Tongue (tissue), 1 donor: ENCODE measurements at regions not wholly inside any gene's neighbourhood (a gene's known extent, or its start where the extent isn't known, plus 50 kb on each side); places are given as distances from the start of the nearest gene placed in this dataset.
"Not testable (repeated sequence)": the region's sequence is repeated elsewhere in the genome, so short reads cannot be mapped to it uniquely, and the experiment has no call there.

Experiments
- DNase-seq: peaks from one replicate; pipeline ENCODE4 v3.0.0-alpha.2; 2015

DNA sequence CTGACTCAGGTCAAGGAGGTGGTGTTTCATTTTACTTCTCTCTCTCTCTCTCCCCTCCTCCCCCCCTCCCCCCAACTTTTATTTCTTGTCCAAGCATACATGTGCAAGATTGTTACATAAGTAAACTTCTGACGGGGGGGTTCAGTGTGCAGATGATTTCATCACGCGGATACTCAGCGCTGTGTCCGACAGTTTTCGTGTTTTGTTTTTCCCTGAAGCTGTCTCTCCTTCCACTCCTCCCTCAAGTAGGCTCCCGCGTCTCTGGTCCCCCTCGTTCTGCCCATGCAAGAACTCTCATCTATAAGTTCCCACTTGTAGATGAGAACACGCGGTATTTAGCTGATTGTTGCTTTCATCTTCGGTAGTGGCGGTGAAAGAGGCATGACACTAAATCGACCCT is 111.0 kb upstream of the ANKRD30BL start:
- DNase-seq: no peak

DNA sequence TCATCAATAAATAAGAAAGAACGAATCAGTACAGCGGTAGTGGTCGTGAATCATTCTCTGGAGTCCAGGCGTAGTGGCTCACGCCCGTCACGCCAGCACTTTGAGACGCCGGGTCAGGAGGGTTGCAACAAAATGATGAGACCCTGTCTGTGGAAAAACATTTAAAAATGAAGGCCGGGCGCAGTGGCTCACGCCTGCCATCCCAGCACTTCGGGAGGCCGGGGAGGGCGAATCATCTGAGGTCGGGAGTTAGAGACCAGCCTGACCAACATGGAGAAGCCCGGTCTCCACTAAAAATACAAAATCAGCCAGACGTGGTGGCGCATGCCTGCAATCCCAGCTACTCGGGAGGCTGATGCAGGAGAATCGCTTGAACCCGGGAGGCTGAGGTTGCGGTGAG is 111.8 kb upstream of the ANKRD30BL start:
- not testable (repeated sequence) for DNase-seq

GRCh38 chr2:132274000-132274399 is 112.2 kb upstream of the ANKRD30BL start:
- DNase-seq: no peak

GRCh38 chr2:132275396-132275795 is 113.6 kb upstream of the ANKRD30BL start:
- DNase-seq: no peak

- DNase-seq: no peak
Measured at GRCh38 chr2:132276571-132276981, 114.8 kb upstream of the ANKRD30BL start.

DNA sequence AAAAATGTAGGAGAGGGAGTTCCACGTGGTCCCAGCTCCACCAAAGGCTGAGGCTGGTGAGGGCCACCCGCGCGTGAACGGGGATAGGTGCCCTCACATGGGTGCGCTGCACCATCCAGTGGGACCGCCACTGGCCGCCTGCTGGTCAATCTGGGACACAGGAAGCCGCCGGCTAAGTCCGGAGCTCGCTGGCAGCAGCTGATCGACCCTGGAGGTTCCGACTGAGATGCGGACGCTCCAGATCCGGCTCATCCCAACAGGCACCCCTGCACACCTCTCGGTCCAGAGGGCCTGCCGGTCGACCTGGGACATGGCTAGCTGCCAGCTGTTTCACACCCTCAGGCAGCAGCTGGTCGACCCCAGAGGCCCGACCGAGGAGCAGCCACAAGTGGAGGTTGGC is 116.5 kb upstream of the ANKRD30BL start:
- no peak for DNase-seq

GRCh38 chr2:132279344-132279743 is 117.6 kb upstream of the ANKRD30BL start:
- DNase-seq: no peak

DNA sequence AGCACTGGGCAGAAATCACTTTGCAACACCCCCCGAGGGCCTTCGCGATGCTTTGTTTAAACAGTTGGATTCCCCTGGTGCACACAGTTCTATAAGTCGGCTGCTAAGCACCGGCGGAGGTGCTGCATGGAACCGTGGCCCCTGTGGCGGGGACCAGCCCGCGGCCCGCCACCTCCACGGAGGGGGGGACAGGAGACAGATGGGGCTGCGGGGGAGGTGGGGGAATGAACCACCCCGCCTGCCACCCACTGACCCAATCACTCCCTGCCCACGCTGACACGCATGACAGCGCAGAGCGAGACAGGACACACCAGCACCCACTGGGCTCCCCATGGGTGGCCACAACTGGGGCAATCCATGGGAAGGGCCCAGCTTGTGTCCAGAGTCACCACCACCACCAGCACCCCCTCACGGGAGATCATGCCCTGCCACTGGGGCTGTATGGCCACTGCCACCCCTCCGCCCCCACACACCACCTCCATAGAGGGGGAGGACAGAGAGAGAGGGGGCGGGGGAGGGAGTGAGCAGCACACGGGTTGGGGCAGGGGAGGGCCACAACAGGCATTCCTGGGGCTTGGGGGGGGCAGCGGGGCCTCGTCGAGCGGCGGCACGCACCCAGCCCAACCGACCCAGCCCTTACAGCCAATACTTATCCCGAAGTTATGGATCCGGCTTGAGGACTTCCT is 118.3 kb upstream of the ANKRD30BL start:
- no peak for DNase-seq

DNA sequence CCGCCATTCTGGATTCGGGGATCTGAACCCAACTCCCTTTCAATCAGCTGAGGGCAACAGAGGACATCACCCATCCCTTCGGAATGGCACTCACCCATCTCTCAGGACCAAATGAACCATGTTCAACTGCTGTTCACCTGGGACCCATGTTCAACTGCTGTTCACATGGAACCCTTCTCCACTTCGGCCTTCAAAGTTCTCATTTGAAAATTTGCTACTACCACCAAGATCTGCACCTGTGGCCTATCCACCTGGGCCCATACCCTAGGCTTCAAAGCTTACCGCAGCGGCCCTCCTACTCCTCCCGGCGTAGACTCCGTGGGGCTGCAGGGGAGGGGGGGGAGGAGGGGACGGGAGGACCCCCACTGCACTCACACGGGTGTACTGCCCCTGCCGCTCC is 119.2 kb upstream of the ANKRD30BL start:
- no peak for DNase-seq

DNA sequence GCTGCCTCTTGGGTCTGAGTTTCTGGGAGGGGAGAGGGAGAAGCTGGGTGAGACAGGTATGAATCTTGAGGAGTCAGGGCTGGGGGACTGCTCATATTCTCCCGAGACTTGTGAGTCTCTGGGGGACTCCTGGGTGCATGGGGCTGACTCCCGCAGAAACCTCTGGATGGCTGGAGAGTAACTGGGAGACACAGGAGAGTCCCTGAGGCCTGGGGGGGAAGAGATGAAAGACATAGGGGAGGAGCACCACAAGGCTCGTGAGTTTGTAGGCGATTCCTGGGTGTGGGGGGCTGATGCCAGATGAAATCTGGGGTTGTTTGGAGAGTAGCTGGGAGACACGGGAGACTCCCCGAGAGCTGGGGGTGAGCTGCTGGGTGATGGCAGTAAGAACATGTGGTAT is 120.4 kb upstream of the ANKRD30BL start:
- DNase-seq: not testable (repeated sequence)

DNA sequence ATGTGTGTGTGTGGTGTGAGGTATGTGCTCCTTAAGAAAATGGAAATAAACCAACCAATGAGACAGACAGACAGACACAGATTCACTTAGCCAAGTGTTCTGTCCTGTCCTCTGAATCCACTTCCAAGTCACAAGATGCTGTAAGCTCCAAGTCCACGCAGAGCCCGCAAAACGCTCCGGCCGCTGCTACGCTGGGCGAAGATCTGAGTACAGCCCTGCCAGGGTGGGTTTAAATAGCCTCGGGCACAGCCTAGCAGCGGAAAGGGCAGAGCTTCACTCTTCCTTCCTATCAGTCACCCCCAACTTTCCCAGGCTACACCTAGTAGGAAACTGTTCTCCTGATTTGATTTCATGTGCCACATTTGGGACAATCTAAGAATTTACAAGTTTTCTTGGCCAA is 121.2 kb upstream of the ANKRD30BL start:
- DNase-seq: no peak

DNA sequence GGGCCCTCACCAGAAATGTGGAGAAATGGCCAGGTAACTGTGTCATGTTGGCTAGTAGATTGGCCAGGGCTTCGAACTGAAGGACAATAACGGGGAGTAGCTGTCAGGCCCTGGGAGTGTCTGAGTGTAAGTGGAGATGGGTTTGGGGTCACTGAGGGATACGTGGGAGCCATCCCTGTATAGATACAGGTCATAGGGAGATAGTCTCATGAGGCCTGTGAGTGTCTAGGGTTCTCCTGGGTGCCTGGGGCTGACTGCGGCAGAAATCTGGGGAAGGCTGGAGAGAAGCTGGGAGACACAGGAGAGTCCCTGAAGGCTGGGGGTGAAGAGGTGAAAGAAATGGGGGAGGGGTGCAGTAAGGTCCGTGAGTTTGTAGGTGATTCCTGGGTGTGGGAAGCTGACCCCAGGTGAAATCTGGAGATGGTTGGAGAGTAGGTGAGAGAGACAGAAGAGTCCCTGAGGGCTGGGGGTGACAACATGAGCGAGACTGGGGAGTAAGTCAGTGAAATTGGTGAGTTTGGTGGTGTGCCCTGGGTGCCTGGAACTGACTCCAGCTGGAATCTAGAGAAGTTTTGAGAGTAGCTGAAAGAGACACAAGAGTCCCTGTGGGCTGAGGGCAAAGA is 124.6 kb upstream of the ANKRD30BL start:
- DNase-seq: not testable (repeated sequence)

GRCh38 chr2:132287910-132288309 is 126.2 kb upstream of the ANKRD30BL start:
- not testable (repeated sequence) for DNase-seq

DNA sequence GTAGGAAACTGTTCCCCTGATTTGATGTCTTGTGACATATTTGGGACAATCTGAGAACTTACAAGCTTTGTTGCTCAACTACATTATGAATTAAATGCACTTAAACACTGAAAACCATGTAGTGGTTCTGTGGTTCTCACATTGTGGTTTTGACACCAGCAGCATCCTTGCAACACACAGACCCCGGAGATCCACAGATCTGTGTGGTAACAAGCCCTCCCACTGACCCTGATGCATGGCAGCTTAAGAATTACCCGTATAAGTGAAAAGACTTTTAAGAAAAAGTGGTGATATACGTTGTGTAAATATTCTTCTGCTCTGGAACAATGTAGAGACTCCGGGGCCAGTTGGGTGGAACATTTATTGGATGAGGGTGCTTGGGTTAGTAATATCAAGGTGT is 127.4 kb upstream of the ANKRD30BL start:
- not testable (repeated sequence) for DNase-seq

DNA sequence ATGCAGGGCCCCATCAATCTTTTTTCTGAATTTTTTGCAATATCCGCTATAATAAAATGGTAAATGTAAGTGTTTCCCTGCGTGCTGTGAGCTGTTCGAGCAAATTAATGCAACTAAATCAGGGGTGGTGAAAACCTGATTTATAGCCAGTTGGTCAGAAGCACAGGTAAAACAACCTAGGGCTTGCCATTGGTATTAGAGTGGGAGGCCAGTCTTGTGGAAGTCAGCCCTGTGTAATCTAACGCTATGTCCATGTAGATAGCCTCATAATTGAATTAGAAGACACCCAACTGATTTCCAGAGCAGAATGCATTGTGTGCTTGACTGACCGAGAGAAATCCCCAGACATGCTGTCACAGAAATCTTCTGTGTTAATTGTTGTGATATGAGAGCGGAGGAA is 126.8 kb upstream of the GPR39 start:
- DNase-seq: not testable (repeated sequence)

- not testable (repeated sequence) for DNase-seq
Measured at GRCh38 chr2:132300592-132301378, 115.8 kb upstream of the GPR39 start.

- peak; percentile 92 for DNase-seq
Measured at GRCh38 chr2:132304661-132305380, 111.8 kb upstream of the GPR39 start.

- DNase-seq: not testable (repeated sequence)
Measured at GRCh38 chr2:132307613-132308198, 108.9 kb upstream of the GPR39 start.

DNA sequence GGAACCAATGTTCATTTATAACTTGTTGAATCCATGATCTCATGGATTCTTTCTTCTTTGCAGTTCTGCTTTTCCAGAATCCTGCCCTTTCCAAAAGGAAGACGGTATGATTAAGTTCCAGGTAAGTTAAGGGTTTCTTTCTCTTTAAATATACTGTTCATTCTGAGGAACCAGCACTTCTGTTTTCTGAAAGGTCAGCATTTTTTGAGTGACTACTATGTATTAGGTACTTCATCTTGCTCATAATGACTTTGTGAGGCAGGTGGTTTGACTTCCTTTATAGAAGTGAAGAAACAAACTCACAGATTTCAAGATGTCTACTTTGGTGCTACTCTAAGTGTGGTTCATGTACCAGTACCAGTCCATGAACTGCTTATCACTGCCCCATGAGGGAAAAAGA is 107.4 kb upstream of the GPR39 start:
- DNase-seq: not testable (repeated sequence)

DNA sequence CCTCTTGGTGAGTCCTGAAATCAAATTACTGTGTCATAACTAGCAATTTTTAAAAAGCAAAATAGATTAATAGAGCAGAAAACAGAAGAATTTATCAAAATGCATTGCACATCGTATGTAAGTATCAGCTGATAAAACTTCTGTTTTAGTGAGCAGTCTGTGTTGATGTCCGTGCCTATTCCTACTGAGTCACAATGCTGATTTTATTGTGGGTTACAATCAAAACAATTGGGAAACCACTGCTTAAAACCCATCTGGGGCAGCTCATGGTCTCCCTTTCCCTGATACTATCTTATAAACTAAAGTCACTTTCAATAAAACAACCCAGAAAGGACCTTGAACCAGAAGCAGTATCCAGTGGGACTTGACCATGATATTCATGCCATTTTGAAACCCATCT is 101.1 kb upstream of the GPR39 start:
- not testable (repeated sequence) for DNase-seq

DNA sequence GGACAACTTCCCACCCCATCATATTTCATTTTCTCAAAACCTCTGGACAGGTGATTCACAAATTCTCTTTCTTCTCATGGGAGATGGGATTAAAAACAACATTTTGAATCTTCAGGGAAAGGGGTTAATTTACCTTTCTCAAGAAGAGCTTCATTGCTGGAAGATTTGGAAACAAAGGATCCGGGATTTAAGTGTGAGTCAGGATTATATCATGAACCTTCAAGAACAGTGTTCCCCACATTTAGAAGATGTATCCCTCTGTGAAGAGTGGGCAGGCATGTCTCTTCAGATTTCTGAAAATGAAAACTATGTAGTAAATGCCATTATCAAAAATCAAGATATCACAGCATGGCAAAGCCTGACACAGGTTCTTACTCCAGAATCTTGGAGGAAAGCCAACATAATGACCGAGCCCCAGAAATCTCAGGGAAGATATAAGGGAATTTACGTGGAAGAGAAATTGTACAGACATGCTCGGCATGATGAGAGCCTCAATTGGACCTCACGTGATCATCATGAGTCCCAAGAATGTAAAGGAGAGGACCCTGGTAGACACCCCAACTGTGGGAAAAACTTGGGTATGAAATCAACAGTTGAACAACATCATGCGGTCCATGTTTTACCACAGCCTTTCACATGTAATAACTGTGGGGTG is 99.5 kb upstream of the GPR39 start:
- DNase-seq: not testable (repeated sequence)

GRCh38 chr2:132318481-132318880 is 98.1 kb upstream of the GPR39 start:
- not testable (repeated sequence) for DNase-seq
